IMR-90 (cell line): ENCODE measurements at regions not wholly inside any gene's neighbourhood (a gene's known extent, or its start where the extent isn't known, plus 50 kb on each side); places are given as distances from the start of the nearest gene placed in this dataset.

Experiments used
- CEBPB ChIP-seq: IDR thresholded peaks from 2 replicates; pipeline ENCODE4 v1.6.1; 2012; ENCODE audit warnings: low read depth, low read length, improper control_type of control experiment
- FOS ChIP-seq: fragments of 150-350 bp; IDR thresholded peaks from 2 replicates; pipeline ENCODE4 v1.6.1; 2016; ENCODE audit warnings: low read depth, low read length
- MAFK ChIP-seq: IDR thresholded peaks from 2 replicates; pipeline ENCODE4 v1.6.1; 2012; ENCODE audit warnings: low read depth, low read length, improper control_type of control experiment
- MAZ ChIP-seq: IDR thresholded peaks from 2 replicates; pipeline ENCODE4 v1.6.1; 2012; ENCODE audit warnings: low read depth, mild to moderate bottlenecking, low read length, improper control_type of control experiment, moderate library complexity, borderline replicate concordance
- MXI1 ChIP-seq: IDR thresholded peaks from 2 replicates; pipeline ENCODE4 v1.6.1; 2012; ENCODE audit warnings: low read depth, mild to moderate bottlenecking, low read length, moderate library complexity, borderline replicate concordance
- POLR2A ChIP-seq: IDR thresholded peaks from 2 replicates; pipeline ENCODE4 v1.6.1; 2012; ENCODE audit warnings: mild to moderate bottlenecking, low read depth, low read length
- RAD21 ChIP-seq: IDR thresholded peaks from 2 replicates; pipeline ENCODE4 v1.6.1; 2012; ENCODE audit warnings: low read length, improper control_type of control experiment
- RCOR1 ChIP-seq: IDR thresholded peaks from 2 replicates; pipeline ENCODE4 v1.6.1; 2012; ENCODE audit warnings: mild to moderate bottlenecking, low read length, improper control_type of control experiment; ENCODE audit not compliant: insufficient replicate concordance
- RFX5 ChIP-seq: IDR thresholded peaks from 2 replicates; pipeline ENCODE4 v1.8.0; 2012; ENCODE audit warnings: low read depth, mild to moderate bottlenecking, low read length, moderate library complexity
- SMC3 ChIP-seq: fragments of 150-350 bp; IDR thresholded peaks from 2 replicates; pipeline ENCODE4 v1.6.1; 2016; ENCODE audit warnings: low read depth, mild to moderate bottlenecking, antibody characterized with exemption, low read length, moderate library complexity
- TF ChIP-seq, protein P1 (sequence below): conservative IDR thresholded peaks from 2 replicates; pipeline ENCODE4 v1.5.1; 2012; ENCODE audit warnings: mild to moderate bottlenecking, low read depth, low read length, improper control_type of control experiment
- TF ChIP-seq, protein P2 (sequence below): fragments of 150-350 bp; IDR thresholded peaks from 2 replicates; pipeline ENCODE4 v1.6.1; 2017; ENCODE audit warnings: mild to moderate bottlenecking, antibody characterized with exemption, low read length, low read depth

DNA sequence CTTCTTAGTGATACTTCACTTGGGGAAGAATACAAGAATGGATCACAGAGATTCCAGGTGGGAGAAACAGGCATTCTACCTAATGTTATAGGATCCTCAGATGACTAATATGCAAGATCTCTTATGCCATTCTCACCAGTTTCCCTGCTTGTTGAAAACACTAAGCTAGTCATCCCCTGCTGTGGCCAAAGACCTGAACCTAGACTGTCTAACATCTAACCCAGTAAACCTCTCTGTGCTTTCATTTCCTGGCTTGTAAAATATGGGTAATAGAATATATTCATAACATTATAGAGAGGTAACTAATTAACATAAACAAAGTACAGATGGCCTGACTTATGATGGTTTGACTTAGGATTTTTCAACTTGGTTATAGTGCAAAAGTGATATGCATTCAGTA lies 776.3 kb downstream of the TUSC7 start:
- TF ChIP-seq, protein P1, sequence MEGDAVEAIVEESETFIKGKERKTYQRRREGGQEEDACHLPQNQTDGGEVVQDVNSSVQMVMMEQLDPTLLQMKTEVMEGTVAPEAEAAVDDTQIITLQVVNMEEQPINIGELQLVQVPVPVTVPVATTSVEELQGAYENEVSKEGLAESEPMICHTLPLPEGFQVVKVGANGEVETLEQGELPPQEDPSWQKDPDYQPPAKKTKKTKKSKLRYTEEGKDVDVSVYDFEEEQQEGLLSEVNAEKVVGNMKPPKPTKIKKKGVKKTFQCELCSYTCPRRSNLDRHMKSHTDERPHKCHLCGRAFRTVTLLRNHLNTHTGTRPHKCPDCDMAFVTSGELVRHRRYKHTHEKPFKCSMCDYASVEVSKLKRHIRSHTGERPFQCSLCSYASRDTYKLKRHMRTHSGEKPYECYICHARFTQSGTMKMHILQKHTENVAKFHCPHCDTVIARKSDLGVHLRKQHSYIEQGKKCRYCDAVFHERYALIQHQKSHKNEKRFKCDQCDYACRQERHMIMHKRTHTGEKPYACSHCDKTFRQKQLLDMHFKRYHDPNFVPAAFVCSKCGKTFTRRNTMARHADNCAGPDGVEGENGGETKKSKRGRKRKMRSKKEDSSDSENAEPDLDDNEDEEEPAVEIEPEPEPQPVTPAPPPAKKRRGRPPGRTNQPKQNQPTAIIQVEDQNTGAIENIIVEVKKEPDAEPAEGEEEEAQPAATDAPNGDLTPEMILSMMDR, result no peak
- no peak for TF ChIP-seq MXI1
- TF ChIP-seq POLR2A, result no peak
- TF ChIP-seq MAZ, result no peak
- no peak for TF ChIP-seq MAFK
- no peak for TF ChIP-seq RFX5
- TF ChIP-seq CEBPB, result no peak
- TF ChIP-seq, protein P2, sequence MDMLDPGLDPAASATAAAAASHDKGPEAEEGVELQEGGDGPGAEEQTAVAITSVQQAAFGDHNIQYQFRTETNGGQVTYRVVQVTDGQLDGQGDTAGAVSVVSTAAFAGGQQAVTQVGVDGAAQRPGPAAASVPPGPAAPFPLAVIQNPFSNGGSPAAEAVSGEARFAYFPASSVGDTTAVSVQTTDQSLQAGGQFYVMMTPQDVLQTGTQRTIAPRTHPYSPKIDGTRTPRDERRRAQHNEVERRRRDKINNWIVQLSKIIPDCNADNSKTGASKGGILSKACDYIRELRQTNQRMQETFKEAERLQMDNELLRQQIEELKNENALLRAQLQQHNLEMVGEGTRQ, result no peak
- no peak for TF ChIP-seq RCOR1
- TF ChIP-seq RAD21, result no peak
- no peak for TF ChIP-seq FOS
- TF ChIP-seq SMC3, result no peak
